GM18868 (cell line): ENCODE measurements at regions not wholly inside any gene's neighbourhood (a gene's known extent, or its start where the extent isn't known, plus 50 kb on each side); places are given as distances from the start of the nearest gene placed in this dataset.

Experiments
- ATAC-seq: cut with Tn5 transposase; IDR thresholded peaks from one replicate; pipeline ENCODE4 v1.9.1; 2021; ENCODE audit warnings: mild to moderate bottlenecking, moderate library complexity; ENCODE audit not compliant: unreplicated experiment

DNA sequence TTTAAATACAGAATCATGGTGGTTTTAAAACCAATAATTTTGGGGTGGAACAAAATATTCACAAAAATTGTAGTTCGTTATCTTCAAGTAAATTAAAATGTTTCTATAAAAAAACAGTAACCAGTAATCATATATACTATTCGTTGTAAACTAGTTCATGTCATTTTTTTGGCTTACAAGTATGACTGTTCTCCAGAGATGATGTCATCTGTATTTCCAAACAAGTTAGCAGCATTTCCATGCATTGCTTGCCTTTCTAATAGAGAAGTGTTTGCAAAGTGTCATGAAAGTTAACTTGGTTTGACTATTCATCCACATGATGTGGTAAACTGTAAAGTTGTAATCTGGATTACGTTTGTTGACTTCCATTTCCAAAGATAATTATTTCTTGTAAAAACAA is 717.9 kb upstream of the ADAMTS16 start:
- ATAC-seq: no peak

DNA sequence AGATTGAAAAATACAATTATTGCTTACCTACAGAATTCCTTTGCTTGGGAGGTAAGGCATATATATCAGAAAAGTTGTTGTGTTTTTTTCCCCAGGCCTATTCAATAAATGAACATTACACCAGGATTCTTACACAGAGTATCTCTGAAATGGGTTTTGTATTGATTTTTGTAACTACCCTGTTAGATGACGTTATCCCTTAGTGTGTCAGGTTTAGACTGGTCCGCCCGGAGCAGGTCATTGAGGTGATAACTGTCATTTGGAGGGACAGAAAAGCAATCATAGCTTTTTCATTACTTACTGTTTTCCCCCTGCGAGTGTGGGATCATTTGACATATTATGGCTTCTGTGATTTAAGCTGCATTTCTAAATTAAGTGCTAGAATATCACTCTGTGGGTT is 715.2 kb upstream of the ADAMTS16 start:
- ATAC-seq: no peak

DNA sequence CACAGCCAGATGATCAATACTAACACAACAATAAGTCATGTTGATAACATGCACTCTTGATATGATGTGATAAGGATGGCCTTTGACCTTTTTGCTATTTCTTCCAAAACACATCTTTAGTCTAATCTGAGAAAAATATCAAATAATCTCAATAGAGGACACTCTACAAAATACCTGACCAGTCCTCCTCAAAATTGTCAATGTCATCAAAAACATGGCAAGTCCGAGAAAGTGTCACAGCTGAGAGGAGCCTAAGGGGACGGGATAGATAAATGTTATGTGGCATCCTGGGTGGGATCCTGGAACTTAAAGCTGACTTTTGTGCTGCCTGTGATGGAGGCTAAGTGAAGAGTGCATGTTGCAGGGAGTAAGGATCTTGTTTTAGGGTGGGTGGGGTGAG is 699.6 kb upstream of the ADAMTS16 start:
- ATAC-seq: no peak

DNA sequence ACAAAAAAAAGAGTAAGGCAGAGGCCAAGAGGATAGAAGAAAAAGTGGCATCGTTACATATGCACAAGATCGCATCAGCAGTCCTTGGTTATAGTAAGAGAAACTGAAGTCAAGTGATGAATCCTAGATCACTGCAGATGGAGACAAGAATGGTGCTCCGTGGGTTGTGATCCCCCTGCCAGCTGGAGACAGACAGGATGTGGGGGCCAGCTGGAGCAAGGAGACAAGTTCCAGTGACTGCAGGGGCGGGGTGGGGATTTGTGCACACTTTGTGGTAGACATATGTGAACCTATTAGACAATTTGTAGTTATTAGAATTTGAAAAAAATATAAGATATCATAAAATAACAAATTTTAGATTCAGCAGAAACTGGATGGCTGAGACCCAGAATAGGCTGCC is 697.9 kb upstream of the ADAMTS16 start:
- no peak for ATAC-seq

DNA sequence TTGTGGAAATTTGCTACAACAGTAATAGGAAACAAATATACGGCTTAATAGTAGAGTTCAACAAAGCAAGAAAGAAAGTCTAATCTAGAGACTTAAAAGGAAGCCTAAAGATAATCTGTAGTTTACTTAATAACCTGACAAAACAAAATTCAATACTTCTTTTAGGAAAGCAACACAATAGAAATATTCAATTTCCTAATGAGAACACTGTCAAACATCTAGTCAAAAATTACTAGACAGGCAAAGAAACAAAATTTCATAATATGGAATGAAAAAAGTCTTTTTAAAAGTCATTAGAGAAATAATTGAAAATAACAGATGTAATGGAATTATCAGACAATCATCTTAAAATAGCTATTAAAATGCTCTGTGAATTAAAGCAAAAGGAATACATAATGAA is 692.5 kb upstream of the ADAMTS16 start:
- ATAC-seq: no peak

DNA sequence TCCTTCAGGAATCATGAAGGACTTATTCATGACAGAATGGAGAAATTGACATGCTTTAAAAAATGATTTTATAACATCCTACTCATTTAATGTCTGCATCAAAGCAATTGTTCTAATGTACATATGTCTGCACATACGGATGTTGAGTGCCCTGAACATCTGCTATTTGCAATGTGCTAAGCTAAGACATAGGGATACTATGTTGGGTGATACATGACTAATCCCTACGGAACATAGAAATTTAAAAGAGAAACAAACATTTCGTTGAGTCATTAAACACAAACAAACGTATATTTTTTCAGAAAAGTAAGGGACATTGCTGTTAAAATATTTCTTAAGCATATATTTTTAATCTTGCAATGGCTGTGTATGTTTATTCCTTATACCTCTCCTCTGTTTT is 686.5 kb upstream of the ADAMTS16 start:
- ATAC-seq: no peak

DNA sequence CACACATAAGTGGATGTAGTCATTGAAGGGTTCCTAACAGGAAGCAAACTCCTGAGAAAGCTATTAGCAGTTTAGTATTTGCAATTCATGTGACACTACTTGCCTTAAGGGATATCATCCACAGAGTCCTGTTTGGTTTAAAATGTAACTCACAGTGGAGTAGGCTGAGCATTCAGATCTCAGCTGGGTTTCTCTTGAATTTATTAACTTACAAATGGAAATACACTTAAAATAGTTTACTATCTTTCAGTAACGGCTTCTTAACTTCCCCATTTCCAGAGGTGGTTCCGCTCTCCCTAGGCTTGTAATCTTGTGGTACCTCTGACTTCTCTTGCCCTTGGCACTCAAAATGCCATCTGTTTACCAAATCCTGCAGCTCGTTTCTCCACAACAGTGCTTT is 660.7 kb upstream of the ADAMTS16 start:
- no peak for ATAC-seq

DNA sequence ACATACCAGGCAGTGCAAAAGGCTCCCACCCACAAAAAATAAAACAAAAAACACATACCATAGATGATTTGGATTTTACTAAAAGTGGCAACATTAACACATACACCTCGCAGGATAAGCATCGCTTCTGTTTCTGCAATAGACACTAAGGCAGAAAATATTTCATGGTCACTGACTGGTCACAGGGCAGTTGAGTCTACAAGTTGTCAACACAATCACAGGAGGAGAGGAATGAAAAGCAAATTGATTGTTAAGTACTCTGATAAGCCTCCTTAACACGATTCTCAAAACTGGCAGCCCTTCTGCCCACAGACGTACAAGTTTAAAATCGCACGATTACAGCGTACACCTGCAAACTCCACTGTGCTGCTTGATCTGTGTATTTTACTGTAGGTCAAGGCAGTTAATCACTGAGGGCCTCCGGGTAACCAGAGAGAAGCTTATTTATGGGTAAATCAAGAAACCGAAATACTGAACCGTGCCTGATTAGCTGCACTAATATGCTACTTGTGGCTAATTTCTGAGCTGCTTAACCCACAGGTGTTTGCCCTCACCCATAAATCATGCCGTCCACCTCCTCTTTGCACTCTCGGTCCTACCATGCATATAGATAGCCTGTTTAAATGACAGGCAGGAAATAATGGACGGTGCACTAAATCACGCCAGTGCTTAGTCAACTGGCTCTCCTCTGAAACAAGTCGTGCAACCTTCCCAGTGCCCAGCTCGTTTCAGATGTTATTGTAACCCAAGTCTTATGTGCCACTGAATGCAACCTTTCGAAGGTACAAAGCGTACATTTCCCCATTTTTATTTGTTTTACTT is 659.4 kb upstream of the ADAMTS16 start:
- ATAC-seq: no peak

DNA sequence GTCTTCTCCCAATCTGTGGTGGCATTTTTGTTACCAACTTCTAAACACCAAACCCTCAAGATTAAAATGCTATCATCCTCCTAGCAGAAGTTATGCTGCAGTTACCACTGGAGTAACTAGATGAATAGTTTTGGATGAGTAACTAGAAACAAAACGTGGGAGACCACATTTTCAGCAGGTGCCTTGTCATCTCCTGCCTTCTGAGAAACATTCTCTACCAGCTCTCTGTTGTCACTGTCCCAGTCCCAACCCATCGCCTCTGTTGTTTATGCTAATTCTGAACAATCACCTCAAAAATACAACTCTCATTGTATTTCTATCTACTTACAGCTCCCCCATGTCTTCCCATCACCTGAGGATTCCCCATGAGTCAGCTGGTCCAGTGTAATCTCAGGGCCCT is 652.5 kb upstream of the ADAMTS16 start:
- ATAC-seq: no peak

DNA sequence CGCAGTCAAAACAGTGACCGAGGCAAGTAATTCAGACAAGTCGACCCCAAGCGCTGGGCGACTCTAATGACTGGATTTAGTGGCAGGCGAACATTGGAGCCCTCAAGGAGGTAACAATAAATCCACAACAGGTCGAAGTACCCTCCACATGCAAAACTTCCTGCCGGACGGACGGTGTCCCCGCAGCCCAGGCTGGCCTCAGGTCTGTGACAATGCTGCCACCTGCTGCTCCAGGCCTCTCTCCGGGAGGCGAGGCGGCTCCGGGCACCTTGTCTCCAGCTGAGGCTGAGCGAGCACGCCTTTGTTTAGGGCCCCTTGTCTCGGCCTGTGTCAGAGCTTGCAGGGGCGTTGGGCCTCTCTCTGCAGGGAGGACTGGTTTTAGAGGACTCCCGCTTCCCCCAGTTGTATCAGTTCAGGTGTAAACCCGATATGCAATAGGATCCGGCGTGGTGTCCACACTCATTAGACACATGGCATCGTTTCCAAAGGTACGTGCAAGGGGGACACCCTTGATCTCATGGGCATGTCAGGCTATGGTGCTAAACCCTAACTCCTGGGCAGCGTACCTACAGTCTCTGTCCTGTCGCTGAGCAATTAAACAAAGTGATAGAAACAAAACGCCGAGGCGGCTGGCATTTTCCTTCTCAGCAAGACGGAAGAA is 628.0 kb upstream of the ADAMTS16 start:
- ATAC-seq: no peak

DNA sequence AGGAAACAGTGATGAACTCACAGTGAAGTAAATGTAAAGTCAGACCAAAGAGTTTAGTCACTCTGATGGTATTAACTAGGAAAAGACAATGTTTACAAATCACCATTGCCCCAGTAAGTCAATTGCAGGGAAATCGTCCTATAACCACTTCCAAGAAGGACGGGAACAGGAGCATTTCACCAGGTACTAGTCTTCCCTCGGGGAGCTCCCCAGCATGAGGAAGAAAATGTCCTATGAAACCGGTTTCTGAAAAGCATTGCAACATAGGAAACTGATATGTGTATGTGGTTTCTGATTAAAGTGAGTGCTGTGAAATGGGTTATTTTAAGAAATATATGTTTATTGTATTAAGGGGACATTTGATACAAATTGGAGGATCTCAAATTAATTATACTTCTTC is 626.7 kb upstream of the ADAMTS16 start:
- no peak for ATAC-seq

DNA sequence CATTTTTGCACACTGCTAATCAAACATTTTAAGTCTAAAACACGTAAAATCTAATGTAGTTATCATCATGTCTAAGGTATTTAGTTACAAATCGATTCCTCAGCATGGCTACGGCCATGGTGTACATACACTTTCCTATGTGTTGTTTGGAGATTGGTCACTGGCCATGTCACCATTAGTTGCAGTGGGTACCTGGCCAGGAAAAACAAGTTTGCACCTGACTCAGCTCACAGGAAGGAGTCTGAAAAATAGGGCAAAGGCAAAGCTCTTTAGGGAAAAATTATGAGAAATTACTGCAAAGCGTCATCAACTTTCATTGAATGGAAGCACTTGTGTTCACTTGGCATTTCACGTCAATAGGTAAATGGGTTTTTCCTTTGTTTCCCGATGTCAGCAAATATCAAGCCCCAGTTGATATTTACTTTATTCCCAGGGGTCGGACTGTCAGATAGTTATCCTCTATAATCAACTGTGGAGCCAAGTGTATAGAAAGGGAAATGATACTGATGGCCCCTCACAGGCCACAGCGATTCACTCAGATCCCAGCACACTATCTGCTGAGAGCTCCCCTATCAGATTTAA is 626.0 kb upstream of the ADAMTS16 start:
- no peak for ATAC-seq

DNA sequence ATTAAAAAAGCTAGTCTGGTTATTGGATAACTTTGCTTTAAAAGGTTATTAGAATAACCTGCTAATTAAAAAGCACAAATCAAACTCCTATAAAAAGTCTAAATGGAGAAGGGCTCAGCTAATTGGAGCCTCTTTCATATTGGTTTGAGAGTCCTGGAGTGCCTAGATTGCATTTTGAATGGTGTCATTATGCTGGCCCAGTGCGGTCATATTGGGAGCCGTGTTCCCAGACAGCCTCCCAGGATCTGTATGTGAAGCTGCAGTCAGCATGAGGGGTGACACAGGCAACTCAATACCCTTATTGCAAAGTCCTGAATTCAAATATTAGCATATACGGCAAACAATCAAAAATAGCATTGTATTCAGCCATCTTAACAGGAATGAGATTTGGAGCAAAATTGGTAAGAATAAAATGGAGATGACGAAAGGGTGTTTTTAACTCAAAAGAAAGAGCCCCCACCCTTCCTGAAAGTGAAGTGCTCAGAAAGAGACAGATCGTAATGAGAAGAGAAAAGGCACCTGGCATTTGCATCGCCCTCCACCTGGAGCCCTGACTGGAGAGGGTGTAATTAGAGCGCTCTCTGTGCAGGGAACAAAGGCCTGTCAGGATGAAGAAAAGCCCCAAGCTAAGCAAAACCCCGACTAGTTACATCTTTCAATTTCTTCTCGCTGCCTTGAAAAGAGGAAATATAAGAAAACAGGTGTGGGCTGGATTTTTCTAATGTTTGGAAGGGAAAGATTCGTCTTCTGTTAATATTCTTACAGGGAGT is 621.0 kb upstream of the ADAMTS16 start:
- no peak for ATAC-seq

DNA sequence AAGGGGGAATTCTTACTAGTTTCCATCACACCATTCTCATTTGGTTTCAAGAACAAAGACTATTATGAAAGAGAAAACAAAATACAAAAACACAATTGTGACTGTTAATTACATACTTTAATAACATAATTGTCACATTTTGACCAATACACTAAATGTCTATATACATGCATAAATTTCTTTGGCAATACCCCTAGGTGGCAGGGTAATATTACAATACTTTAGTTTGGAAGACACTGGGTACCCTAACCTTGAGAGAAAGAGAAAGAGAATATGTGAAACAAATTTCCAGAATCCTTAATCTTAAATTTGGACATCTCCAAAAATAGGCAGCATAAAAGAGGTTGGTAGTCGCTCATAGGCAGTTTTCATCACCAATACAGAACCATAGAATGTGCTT is 619.6 kb upstream of the ADAMTS16 start:
- ATAC-seq: no peak

DNA sequence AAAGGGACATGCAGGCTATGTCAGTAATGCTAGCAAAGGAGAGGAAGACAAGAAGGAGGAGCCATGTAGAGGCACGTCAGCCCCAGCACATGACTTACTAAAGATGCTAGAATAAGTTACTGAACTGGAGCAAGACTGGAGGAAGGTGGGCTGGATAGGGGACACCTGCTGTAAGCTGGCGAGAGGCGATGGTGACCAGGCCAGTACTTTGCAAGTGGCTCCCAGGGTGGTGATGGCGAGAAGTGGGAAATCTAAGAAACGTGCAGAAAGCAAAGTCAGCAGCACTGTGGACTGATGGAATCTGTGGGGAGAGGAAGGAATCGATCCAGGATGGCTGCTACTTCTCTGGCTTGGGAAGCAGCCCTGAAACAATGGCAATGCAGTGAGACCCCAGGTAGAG is 617.1 kb upstream of the ADAMTS16 start:
- ATAC-seq: no peak

DNA sequence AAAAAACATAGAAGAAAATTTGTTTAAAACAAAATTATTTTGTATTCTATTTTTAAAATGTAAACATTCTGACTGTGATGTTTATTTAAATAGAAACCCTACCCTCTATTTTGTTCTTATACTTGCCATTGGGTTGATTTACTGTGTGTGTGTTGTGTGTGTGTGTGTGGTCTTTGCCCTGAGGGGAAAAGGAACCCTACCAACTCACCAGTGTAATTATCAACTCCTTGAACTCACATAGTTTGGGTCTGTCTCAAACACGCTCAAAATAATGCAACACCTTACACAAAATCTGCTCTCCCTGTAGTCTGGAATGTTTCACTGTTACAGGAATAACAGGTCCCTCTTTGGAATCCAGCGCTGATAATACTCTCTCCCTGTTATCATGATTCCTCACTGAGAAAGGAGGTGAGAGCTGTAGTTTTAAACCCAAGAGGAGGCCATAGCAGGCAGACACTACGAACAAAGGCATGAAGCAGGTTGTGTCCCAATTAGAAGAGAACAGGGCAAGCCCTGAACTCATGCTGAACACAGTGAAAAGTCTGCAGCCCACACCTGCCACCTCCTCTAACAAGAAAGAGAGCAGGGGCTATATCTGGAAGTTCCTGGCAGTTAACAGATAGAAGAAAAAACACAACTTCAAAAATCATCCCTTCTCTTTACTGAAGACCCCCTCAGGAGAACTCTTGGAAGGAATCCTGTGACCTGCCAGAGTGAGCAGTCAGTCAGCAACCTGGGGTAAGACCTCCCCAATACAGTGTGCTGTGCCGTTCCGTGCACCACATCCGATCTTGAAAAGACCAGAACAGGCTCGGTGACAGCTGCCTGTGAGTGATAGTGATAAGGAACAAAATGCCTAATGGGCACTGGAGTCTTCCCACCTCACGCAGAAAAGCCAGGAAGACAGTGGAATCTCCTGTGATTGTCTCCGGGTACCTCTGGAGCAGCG is 608.1 kb upstream of the ADAMTS16 start:
- ATAC-seq: no peak

DNA sequence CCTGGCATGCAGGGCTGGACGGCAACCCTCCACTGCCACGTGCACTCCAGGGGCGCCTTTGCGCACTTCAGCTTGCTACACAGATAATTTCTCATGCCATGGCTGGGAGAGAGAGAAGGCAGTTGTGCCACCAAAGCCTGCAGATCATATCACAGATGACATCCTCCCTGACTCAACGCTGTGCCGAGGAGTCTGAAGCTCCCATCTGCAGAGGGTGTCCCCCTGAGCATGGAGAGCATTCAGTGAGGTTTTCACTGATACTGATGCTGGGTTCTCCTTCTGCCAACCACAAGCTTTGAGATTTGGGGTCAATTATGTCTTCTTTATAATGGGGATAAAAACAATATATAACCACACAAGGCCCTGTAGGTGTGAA is 607.4 kb upstream of the ADAMTS16 start:
- ATAC-seq: no peak

DNA sequence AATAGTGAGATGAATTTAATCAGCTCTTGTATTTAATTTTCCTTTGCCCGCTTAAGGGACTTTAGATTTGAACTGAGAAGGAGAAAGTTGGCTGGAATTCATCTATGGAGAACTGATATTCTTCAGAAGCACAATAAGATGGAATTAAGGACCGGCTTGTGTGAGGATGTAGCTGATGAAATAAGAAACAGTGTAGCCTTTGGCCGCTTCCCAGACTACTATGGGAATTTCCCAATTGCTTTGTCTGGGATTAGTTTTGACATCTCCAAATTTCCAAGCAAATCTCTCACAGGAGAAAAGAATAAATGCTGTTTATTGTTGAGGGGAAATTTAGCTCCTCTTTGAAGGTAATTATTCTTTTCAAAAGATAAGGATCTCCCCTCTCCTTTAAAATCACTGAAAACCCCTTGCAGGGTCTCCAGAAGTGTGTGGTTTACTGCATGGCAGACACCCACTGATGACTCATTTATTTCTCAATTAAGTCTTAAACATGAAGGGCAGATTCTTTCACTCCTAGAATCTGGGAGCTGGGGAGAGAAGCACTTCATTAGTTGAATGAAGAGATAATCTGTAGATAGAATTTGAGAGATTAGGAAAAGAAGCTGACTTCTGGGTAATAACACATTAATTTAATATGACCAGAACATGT is 606.5 kb upstream of the ADAMTS16 start:
- no peak for ATAC-seq

DNA sequence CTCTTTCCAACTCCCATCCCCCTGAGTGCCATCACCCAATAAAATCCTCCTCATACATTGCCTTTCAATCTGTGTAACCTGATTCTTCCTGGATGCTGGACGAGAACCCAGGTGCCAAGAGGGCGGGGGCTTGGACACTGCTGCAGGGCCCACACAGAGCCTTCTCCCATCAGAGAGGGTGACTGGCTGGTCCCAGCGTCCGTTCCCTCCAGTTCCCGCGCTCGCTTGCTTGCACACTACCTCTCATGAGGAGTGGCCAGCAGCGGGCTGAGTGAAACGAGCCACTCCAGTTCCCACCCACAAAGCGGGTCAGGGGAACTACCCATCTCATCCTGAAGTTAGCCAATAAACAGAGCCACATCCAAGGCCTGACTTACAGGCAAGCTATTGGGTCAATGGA is 602.6 kb upstream of the ADAMTS16 start:
- no peak for ATAC-seq
